Kidney (tissue), 13 donors: ENCODE measurements at regions not wholly inside any gene's neighbourhood (a gene's known extent, or its start where the extent isn't known, plus 50 kb on each side); places are given as distances from the start of the nearest gene placed in this dataset.

Experiments
- DNase-seq, 5 donors: peaks; one replicate each; pipeline ENCODE4 v3.0.0-alpha.2; 2013 to 2020
- FAIRE-seq: peaks from 2 replicates; lab custom pipeline; 2012; peaks lifted over from hg19 to GRCh38; lab: Jason Lieb, UNC
- H3K27ac ChIP-seq, 2 donors: one replicate each; pipeline ENCODE4 v1.7.0; 2013; ENCODE audit warnings: low read depth in 2 of 2, low read length in 2 of 2, inconsistent platforms in 1 of 2
- H3K27me3 ChIP-seq: one replicate; pipeline ENCODE4 v1.7.1; 2013; ENCODE audit warnings: low read length, inconsistent platforms; ENCODE audit not compliant: control insufficient read depth, insufficient read depth
- H3K36me3 ChIP-seq, 3 donors: one replicate each; pipeline versions ENCODE4 v1.7.0 to v1.7.1; 2013; ENCODE audit warnings: low read length in 3 of 3, control low read depth in 1 of 3, inconsistent platforms in 1 of 3; ENCODE audit not compliant: insufficient read depth in 3 of 3, control insufficient read depth in 2 of 3
- H3K4me1 ChIP-seq, 3 donors: one replicate each; pipeline versions ENCODE4 v1.7.0 to v1.7.1; 2013; ENCODE audit warnings: low read length in 3 of 3, inconsistent platforms in 1 of 3, low read depth in 1 of 3; ENCODE audit not compliant: control insufficient read depth in 2 of 3, insufficient read depth in 2 of 3
- H3K4me3 ChIP-seq, 3 donors: one replicate each; pipeline versions ENCODE4 v1.7.0 to v1.8.1; 2013; ENCODE audit warnings: low read length in 3 of 3, control low read depth in 1 of 3, inconsistent platforms in 1 of 3
- H3K9ac ChIP-seq, 3 donors: one replicate each; pipeline versions ENCODE4 v1.7.0 to v1.7.1; 2013; ENCODE audit warnings: low read length in 3 of 3, control low read depth in 1 of 3, inconsistent platforms in 1 of 3
- H3K9me3 ChIP-seq, 3 donors: one replicate each; pipeline versions ENCODE4 v1.7.0 to v1.7.1; 2013; ENCODE audit warnings: low read length in 3 of 3, control low read depth in 1 of 3, inconsistent platforms in 1 of 3; ENCODE audit not compliant: control insufficient read depth in 2 of 3, insufficient read depth in 1 of 3
- CTCF ChIP-seq: IDR thresholded peaks from 3 replicates; pipeline ENCODE4 v1.5.1; 2012; ENCODE audit warnings: mild to moderate bottlenecking, moderate library complexity, borderline replicate concordance; ENCODE audit not compliant: insufficient read depth; ENCODE audit errors: extremely low read depth
- intact Hi-C: fragments of 100-400 bp; cut with DNase I; formaldehyde crosslinking; loops from one replicate; pipeline ENCODE4 v1.11.1; 2022
- donor health status: control.
- donor health status: control.
- donor health status: control.
- donor health status: control.
- donor health status: control.
- donor health status: DM: yes; HTN: yes; CAD: no.
- donor health status: Normal renal cell carcinoma (clear cell type).

GRCh38 chr9:82829818-82830217 lies 233.1 kb downstream of the RASEF start:
- FAIRE-seq (no peak), DNase-seq (no peak)
- TF ChIP-seq CTCF: no peak
- no peak overlapping the region for H3K9ac ChIP-seq
- intact Hi-C loops: no loop called here
- H3K36me3 ChIP-seq: no peaks in the 10 kb centered on the region
- H3K4me1 ChIP-seq: no peaks in the 10 kb centered on the region
- no peaks in the 10 kb centered on the region for H3K9me3 ChIP-seq
- no peak overlapping the region for H3K4me3 ChIP-seq
- no peaks in the 10 kb centered on the region for H3K27me3 ChIP-seq
- no peak overlapping the region for H3K27ac ChIP-seq

GRCh38 chr9:82865524-82865923 lies 197.4 kb downstream of the RASEF start:
- intact Hi-C loops: no loop called here
- H3K4me1 ChIP-seq: no peaks in the 10 kb centered on the region
- no peak overlapping the region for H3K27ac ChIP-seq
- no peak overlapping the region for H3K9ac ChIP-seq
- peaks cover 0 to 4% (median 0%) of the 10 kb centered on the region in 3 donors for H3K9me3 ChIP-seq
- no peaks in the 10 kb centered on the region for H3K36me3 ChIP-seq
- FAIRE-seq (no peak), DNase-seq (no peak)
- no peak for TF ChIP-seq CTCF
- H3K4me3 ChIP-seq: no peak overlapping the region
- no peaks in the 10 kb centered on the region for H3K27me3 ChIP-seq

- DNase-seq (peak in 2 of 5 donors; percentile 15 to 27), FAIRE-seq (no peak)
- intact Hi-C loops: no loop called here
- no peak overlapping the region for H3K9ac ChIP-seq
- TF ChIP-seq CTCF: no peak
- H3K36me3 ChIP-seq: no peaks in the 10 kb centered on the region
- H3K9me3 ChIP-seq: no peaks in the 10 kb centered on the region
- no peak overlapping the region for H3K4me3 ChIP-seq
- no peak overlapping the region for H3K27ac ChIP-seq
- H3K4me1 ChIP-seq: peaks cover 0 to 2% (median 0%) of the 10 kb centered on the region in 3 donors
- H3K27me3 ChIP-seq: no peaks in the 10 kb centered on the region
These were observed 182.4 kb downstream of the RASEF start for GRCh38 chr9:82880336-82881050.

GRCh38 chr9:82882138-82882537 lies 180.8 kb downstream of the RASEF start:
- peaks cover 0 to 2% (median 0%) of the 10 kb centered on the region in 3 donors for H3K4me1 ChIP-seq
- H3K36me3 ChIP-seq: no peaks in the 10 kb centered on the region
- H3K27ac ChIP-seq: no peak overlapping the region
- H3K4me3 ChIP-seq: no peak overlapping the region
- no peaks in the 10 kb centered on the region for H3K9me3 ChIP-seq
- no peak overlapping the region for H3K9ac ChIP-seq
- FAIRE-seq (no peak), DNase-seq (no peak)
- no peak for TF ChIP-seq CTCF
- H3K27me3 ChIP-seq: no peaks in the 10 kb centered on the region
- intact Hi-C loops: no loop called here
